Endodermal cell (in vitro differentiated cells): ENCODE measurements at regions not wholly inside any gene's neighbourhood (a gene's known extent, or its start where the extent isn't known, plus 50 kb on each side); places are given as distances from the start of the nearest gene placed in this dataset.
A peak's percentile ranks its signal among the peaks of the same experiment; 100 is the strongest.

Experiments used
- DNase-seq: peaks from one replicate; pipeline ENCODE4 v3.0.0-alpha.2; 2017
- H3K27ac ChIP-seq: 2 replicates; pipeline ENCODE4 v1.5.1; 2013; ENCODE audit warnings: mild to moderate bottlenecking, low read depth, low read length, moderate library complexity
- H3K27me3 ChIP-seq: 2 replicates; pipeline ENCODE4 v1.6.1; 2013; ENCODE audit warnings: mild to moderate bottlenecking, low read length, moderate library complexity; ENCODE audit not compliant: insufficient read depth, control insufficient read depth, poor library complexity, severe bottlenecking
- H3K36me3 ChIP-seq: 2 replicates; pipeline ENCODE4 v1.7.0; 2013; ENCODE audit warnings: mild to moderate bottlenecking, low read length, moderate library complexity; ENCODE audit not compliant: control insufficient read depth, insufficient read depth
- H3K4me1 ChIP-seq: one replicate; pipeline ENCODE4 v1.7.0; 2013; ENCODE audit warnings: low read length; ENCODE audit not compliant: control insufficient read depth, insufficient read depth
- H3K4me3 ChIP-seq: 2 replicates; pipeline ENCODE4 v1.5.1; 2013; ENCODE audit warnings: mild to moderate bottlenecking, low read length, moderate library complexity
- H3K9ac ChIP-seq: 2 replicates; pipeline ENCODE4 v1.6.1; 2013; ENCODE audit warnings: mild to moderate bottlenecking, low read length, moderate library complexity; ENCODE audit not compliant: poor library complexity, severe bottlenecking; ENCODE audit errors: extremely low read depth
- H3K9me3 ChIP-seq: 2 replicates; pipeline ENCODE4 v1.6.1; 2013; ENCODE audit warnings: mild to moderate bottlenecking, low read length, moderate library complexity; ENCODE audit not compliant: control insufficient read depth
- H3K27ac Mint-ChIP-seq: 2 replicates; pipeline ENCODE4 v1.8.0; 2020; ENCODE audit warnings: mixed read lengths
- H3K27me3 Mint-ChIP-seq: 2 replicates; pipeline ENCODE4 v1.8.0; 2021; ENCODE audit warnings: mild to moderate bottlenecking, mixed read lengths; ENCODE audit not compliant: insufficient read depth
- H3K36me3 Mint-ChIP-seq: 2 replicates; pipeline ENCODE4 v1.8.0; 2020; ENCODE audit warnings: low read depth, mixed read lengths
- H3K4me1 Mint-ChIP-seq: 2 replicates; pipeline ENCODE4 v1.8.0; 2020; ENCODE audit warnings: mixed read lengths
- H3K4me3 Mint-ChIP-seq: 2 replicates; pipeline ENCODE4 v1.8.0; 2020; ENCODE audit warnings: mild to moderate bottlenecking, moderate library complexity, mixed read lengths
- H3K9me3 Mint-ChIP-seq: 2 replicates; pipeline ENCODE4 v1.8.0; 2020; ENCODE audit warnings: mild to moderate bottlenecking, mixed read lengths
- CTCF ChIP-seq: fragments of 200-600 bp; sonication (generic); conservative IDR thresholded peaks from 2 replicates; pipeline ENCODE4 v1.5.0; 2021; ENCODE audit warnings: antibody characterized with exemption, mild to moderate bottlenecking
- WGBS, 2 experiments: methylation state at CpG; one replicate each; pipeline versions ENCODE4 v1.1.5 to v1.1.7; 2013; ENCODE audit warnings: missing lambda C conversion rate in 2 of 2, mixed read lengths in 1 of 2; ENCODE audit not compliant: insufficient coverage in 1 of 2, insufficient read length in 1 of 2; 5-methylcytosine and 5-hydroxymethylcytosine counted together

GRCh38 chr10:8985651-8986050, 931.2 kb downstream of the GATA3 start:
- Histone ChIP-seq H3K27me3 (peaks cover 7% of the 10 kb centered on the region), H3K4me3 (no peak overlapping the region), H3K4me1 (no peaks in the 10 kb centered on the region), H3K36me3 (no peaks in the 10 kb centered on the region), H3K9ac (no peak overlapping the region), H3K9me3 (no peaks in the 10 kb centered on the region), H3K27ac (no peak overlapping the region)
- no peak for DNase-seq
- Mint-ChIP-seq H3K4me3 (no peak overlapping the region), H3K36me3 (no peaks in the 10 kb centered on the region), H3K4me1 (no peaks in the 10 kb centered on the region), H3K27me3 (no peaks in the 10 kb centered on the region), H3K9me3 (peaks cover 4% of the 10 kb centered on the region), H3K27ac (no peak overlapping the region)
- 89 to 100% methylated on average over 1 to 2 of the region's 2 CpGs for WGBS, 2 experiments
- TF ChIP-seq CTCF: peak; percentile 27

DNA sequence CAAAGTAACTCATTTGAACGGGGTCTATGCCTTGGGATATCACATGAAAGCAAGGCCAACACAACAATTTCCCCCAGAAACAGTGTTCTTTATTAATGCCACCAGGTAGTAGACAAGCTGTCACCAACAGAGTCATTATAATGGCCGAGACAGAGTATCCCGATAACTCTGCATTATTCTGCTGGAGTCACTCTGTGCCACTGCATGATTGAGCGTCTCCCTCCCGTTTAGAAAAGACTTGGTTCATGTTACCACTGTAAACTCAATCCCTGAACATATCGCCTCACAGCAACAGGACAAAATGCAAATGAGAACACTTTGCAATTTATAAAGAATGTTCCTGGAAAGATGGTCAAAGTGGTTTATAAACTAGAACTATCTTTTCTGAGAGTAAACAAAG, 932.5 kb downstream of the GATA3 start:
- Mint-ChIP-seq H3K9me3 (peaks cover 4% of the 10 kb centered on the region), H3K27ac (no peak overlapping the region), H3K27me3 (no peaks in the 10 kb centered on the region), H3K4me3 (no peak overlapping the region), H3K36me3 (no peaks in the 10 kb centered on the region), H3K4me1 (no peaks in the 10 kb centered on the region)
- H3K9ac ChIP-seq: no peak overlapping the region
- no peak for TF ChIP-seq CTCF
- H3K9me3 ChIP-seq: no peaks in the 10 kb centered on the region
- WGBS, 2 experiments: 87 to 91% methylated on average over 5 to 6 of the region's 6 CpGs
- no peak for DNase-seq
- no peaks in the 10 kb centered on the region for H3K27me3 ChIP-seq
- no peaks in the 10 kb centered on the region for H3K4me1 ChIP-seq
- H3K27ac ChIP-seq: no peak overlapping the region
- no peaks in the 10 kb centered on the region for H3K36me3 ChIP-seq
- no peak overlapping the region for H3K4me3 ChIP-seq

- Mint-ChIP-seq H3K4me3 (no peak overlapping the region), H3K27ac (no peak overlapping the region), H3K9me3 (peaks cover 4% of the 10 kb centered on the region), H3K4me1 (no peaks in the 10 kb centered on the region), H3K27me3 (no peaks in the 10 kb centered on the region), H3K36me3 (no peaks in the 10 kb centered on the region)
- Histone ChIP-seq H3K4me3 (no peak overlapping the region), H3K9me3 (no peaks in the 10 kb centered on the region), H3K36me3 (no peaks in the 10 kb centered on the region), H3K4me1 (no peaks in the 10 kb centered on the region), H3K9ac (no peak overlapping the region), H3K27ac (no peak overlapping the region), H3K27me3 (no peaks in the 10 kb centered on the region)
- no peak for TF ChIP-seq CTCF
- WGBS, 2 experiments: 50% methylated on average over 1 of the region's 1 CpG; no CpG with 5 or more reads in 1 of the 2 experiments
- no peak for DNase-seq
Observed at GRCh38 chr10:8987712-8988111, 933.2 kb downstream of the GATA3 start.
